Lung (tissue), 11 donors: ENCODE measurements at regions not wholly inside any gene's neighbourhood (a gene's known extent, or its start where the extent isn't known, plus 50 kb on each side); places are given as distances from the start of the nearest gene placed in this dataset.
"Not testable (repeated sequence)": the region's sequence is repeated elsewhere in the genome, so short reads cannot be mapped to it uniquely, and the experiment has no call there.

Source experiments
- ATAC-seq: fragments of 200-7000 bp; cut with Tn5 transposase; one replicate; pipeline ENCODE4 v1.9.1; 2020; ENCODE audit warnings: moderate number of reproducible peaks; ENCODE audit not compliant: insufficient read depth, low FRiP score
- DNase-seq, 3 donors: peaks; one replicate each; pipeline ENCODE4 v3.0.0-alpha.2; 2013 to 2017
- H3K27ac ChIP-seq, 2 donors: one replicate each; pipeline ENCODE4 v1.5.1; 2013; ENCODE audit warnings: mild to moderate bottlenecking in 2 of 2, moderate library complexity in 2 of 2, control low read depth in 1 of 2, inconsistent platforms in 1 of 2, low read depth in 1 of 2, low read length in 1 of 2
- H3K27me3 ChIP-seq, 3 donors: one replicate each; pipeline ENCODE4 v1.5.1; 2013; ENCODE audit warnings: low read length in 2 of 3; ENCODE audit not compliant: control insufficient read depth in 3 of 3, insufficient read depth in 3 of 3
- H3K36me3 ChIP-seq, 4 donors: one replicate each; pipeline ENCODE4 v1.5.1; 2013; ENCODE audit warnings: low read length in 4 of 4, mild to moderate bottlenecking in 1 of 4, moderate library complexity in 1 of 4; ENCODE audit not compliant: control insufficient read depth in 4 of 4, insufficient read depth in 4 of 4
- H3K4me1 ChIP-seq, 5 donors: one replicate each; pipeline ENCODE4 v1.5.1; 2013; ENCODE audit warnings: low read length in 5 of 5, mild to moderate bottlenecking in 2 of 5, moderate library complexity in 1 of 5; ENCODE audit not compliant: control insufficient read depth in 5 of 5, insufficient read depth in 5 of 5
- H3K4me3 ChIP-seq: one replicate; pipeline ENCODE4 v1.5.1; 2013; ENCODE audit warnings: mild to moderate bottlenecking, control low read depth, moderate library complexity
- H3K9ac ChIP-seq, 2 donors: one replicate each; pipeline ENCODE4 v1.5.1; 2013; ENCODE audit warnings: low read length in 2 of 2, control low read depth in 1 of 2; ENCODE audit not compliant: insufficient read depth in 1 of 2
- H3K9me3 ChIP-seq, 4 donors: one replicate each; pipeline ENCODE4 v1.5.1; 2013; ENCODE audit warnings: low read length in 3 of 4, mild to moderate bottlenecking in 1 of 4, moderate library complexity in 1 of 4; ENCODE audit not compliant: control insufficient read depth in 4 of 4, insufficient read depth in 3 of 4
- CTCF ChIP-seq: IDR thresholded peaks from 2 replicates; pipeline ENCODE4 v1.5.1; 2012; ENCODE audit warnings: mild to moderate bottlenecking; ENCODE audit errors: control extremely low read depth, extremely low read depth
- WGBS, 2 donors: extraction: QIAGEN DNeasy Blood & Tissue Kit; methylation state at CpG; one replicate each; pipeline ENCODE4 v1.1.7; 2013; 5-methylcytosine and 5-hydroxymethylcytosine counted together
- donor health status: control.
- donor health status: control.
- donor health status: Bipolar disorder and iron deficiency.
- donor health status: healthy.
- donor health status: DM: yes; HTN: yes; CAD: no.

DNA sequence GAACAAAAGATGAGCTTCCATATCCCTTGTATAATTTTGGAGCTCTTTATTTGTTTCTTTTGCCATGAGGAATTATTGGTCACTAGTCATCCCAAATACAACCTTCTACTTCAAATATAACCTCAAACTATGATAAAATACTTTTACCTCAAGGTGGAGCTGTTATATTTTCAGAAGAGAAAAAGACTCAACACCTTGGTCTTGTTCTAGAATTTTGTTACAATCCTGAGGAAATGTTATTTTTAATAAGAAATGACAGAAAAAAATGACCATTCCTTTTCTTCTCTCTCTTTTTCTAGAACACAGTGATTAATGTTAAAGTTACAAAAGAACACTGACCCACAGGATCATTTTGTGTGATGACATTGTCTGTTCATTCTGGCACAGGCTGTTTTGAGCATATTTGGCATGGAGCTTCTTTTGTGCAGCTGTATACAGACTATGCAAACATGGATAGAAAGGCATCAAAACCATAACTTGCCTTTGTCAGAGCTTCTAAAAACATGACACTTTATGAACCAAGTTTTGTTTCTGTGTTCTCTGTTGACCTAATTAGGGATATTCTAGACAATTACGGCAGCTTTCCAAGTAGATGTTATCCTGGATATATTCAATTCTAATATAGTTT, 159.6 kb upstream of the CTSO start:
- no peak overlapping the region for H3K4me3 ChIP-seq
- 76 to 89% methylated on average over 1 of the region's 1 CpG for WGBS, 2 donors
- ATAC-seq (no peak), DNase-seq (peak in 2 of 3 donors; percentile 33 to 47)
- no peaks in the 10 kb centered on the region for H3K36me3 ChIP-seq
- H3K27ac ChIP-seq, result no peak overlapping the region
- H3K9ac ChIP-seq, result no peak overlapping the region
- H3K9me3 ChIP-seq, result no peaks in the 10 kb centered on the region
- no peak for TF ChIP-seq CTCF
- no peaks in the 10 kb centered on the region for H3K27me3 ChIP-seq
- peaks cover 0 to 9% (median 0%) of the 10 kb centered on the region in 5 donors for H3K4me1 ChIP-seq

GRCh38 chr4:156111686-156112085, 158.0 kb upstream of the CTSO start:
- Histone ChIP-seq H3K27me3 (no peaks in the 10 kb centered on the region), H3K27ac (no peak overlapping the region), H3K4me1 (peaks cover 0 to 9% (median 0%) of the 10 kb centered on the region in 5 donors), H3K36me3 (no peaks in the 10 kb centered on the region), H3K9ac (no peak overlapping the region), H3K4me3 (no peak overlapping the region), H3K9me3 (no peaks in the 10 kb centered on the region)
- DNase-seq (no peak), ATAC-seq (no peak)
- 56 to 68% methylated on average over 5 of the region's 5 CpGs for WGBS, 2 donors
- no peak for TF ChIP-seq CTCF

DNA sequence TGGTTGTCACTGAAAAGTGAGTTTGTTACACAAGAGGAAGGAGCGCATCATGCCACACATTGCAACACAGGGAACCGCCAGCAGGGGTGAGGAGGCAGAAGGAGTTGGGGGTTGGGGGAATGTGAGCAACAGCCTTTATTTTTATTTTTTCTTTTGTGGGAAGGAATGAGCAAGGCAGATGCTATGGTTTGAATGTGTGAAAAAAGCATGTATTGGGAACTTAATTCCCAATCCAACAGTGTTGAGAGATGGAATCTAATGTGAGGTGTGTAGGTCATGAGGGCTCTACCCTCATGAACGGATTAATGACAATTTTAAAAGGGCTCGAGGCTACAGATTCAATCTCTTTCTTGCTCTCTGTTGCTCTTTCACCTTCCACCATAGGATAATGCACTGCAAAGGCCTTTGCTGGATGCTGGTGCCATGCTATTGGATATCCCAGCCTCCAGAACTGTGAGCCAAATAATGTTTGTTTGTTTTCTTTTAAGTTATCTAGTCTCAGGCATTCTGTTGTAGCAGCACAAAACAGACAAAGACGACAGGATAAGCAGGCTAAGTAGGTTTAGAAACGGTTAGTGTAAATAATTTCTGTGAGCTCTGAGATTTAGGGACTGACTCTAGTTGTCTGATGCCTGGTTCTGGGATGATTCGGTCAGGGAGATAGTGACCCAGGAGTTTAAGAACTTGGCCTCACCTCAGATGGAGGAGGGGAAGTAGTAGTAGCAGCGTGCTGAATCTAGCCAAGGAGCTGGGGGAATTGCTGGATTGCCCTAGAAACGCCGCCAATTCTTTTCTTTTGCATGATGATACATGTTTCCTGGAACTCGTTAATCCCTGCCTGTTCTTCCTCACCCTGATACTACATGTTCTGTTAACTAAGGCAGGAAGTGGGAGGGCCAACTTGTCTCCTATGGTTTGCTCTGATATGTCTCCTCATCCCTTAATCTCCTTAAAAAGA, 156.6 kb upstream of the CTSO start:
- Histone ChIP-seq H3K36me3 (no peaks in the 10 kb centered on the region), H3K9ac (no peak overlapping the region), H3K27ac (no peak overlapping the region), H3K4me1 (peaks cover 0 to 9% (median 0%) of the 10 kb centered on the region in 5 donors), H3K4me3 (no peak overlapping the region), H3K9me3 (no peaks in the 10 kb centered on the region), H3K27me3 (no peaks in the 10 kb centered on the region)
- ATAC-seq, result no peak
- peak; percentile 12 to 51 (median 47) for DNase-seq
- no peak for TF ChIP-seq CTCF
- 44 to 47% methylated on average over 11 of the region's 11 CpGs for WGBS, 2 donors

DNA sequence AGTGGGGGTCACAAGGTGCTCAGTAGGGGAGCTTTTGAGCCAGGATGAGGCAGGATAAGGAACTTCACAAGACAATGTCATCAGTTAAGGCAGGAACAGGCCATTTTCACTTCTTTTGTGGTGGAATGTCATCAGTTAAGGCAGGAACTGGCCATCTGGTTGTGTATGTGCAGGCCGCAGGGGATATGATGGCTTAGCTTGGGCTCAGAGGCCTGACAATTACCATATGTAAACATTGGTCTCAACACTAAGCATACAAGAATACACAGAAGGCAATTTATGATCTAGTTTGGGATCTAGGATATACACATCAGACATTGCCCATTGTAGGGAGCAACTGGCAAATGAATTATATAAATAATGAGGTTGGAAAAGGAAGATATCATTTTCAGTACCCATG, 155.4 kb upstream of the CTSO start:
- H3K27me3 ChIP-seq, H3K36me3 ChIP-seq, H3K4me3 ChIP-seq, H3K9ac ChIP-seq, H3K9me3 ChIP-seq, H3K4me1 ChIP-seq, H3K27ac ChIP-seq, DNase-seq, ATAC-seq: not testable (repeated sequence)
- 84 to 87% methylated on average over 1 of the region's 1 CpG for WGBS, 2 donors
